AG04449 (cell line): ENCODE measurements at regions not wholly inside any gene's neighbourhood (a gene's known extent, or its start where the extent isn't known, plus 50 kb on each side); places are given as distances from the start of the nearest gene placed in this dataset.

ENCODE experiments used
- CTCF ChIA-PET: fragments of 350-600 bp; formaldehyde crosslinking; extraction: SDS; loops from one replicate; lab custom pipeline; 2021; ENCODE audit warnings: antibody characterized with exemption; lab: Yijun Ruan, JAX
- POLR2A ChIA-PET: fragments of 400-600, 350-600 bp; formaldehyde crosslinking; extraction: SDS; loops from one replicate; lab custom pipeline; 2020; ENCODE audit warnings: antibody characterized with exemption, inconsistent platforms; lab: Yijun Ruan, JAX
- DNase-seq: peaks from one replicate; pipeline ENCODE4 v3.0.0-alpha.2; 2010; ENCODE audit warnings: low read depth, low spot score
- H3K4me3 ChIP-seq: 2 replicates; pipeline ENCODE4 v1.5.1; 2011; ENCODE audit warnings: low read depth, mild to moderate bottlenecking, control low read depth, low read length
- TF ChIP-seq, protein P1 (sequence below): IDR thresholded peaks from one replicate; pipeline ENCODE4 v1.5.1; 2011; ENCODE audit warnings: mild to moderate bottlenecking, moderate library complexity, low read length, control low read depth, inconsistent platforms; ENCODE audit not compliant: insufficient read depth; ENCODE audit errors: missing control alignments

DNA sequence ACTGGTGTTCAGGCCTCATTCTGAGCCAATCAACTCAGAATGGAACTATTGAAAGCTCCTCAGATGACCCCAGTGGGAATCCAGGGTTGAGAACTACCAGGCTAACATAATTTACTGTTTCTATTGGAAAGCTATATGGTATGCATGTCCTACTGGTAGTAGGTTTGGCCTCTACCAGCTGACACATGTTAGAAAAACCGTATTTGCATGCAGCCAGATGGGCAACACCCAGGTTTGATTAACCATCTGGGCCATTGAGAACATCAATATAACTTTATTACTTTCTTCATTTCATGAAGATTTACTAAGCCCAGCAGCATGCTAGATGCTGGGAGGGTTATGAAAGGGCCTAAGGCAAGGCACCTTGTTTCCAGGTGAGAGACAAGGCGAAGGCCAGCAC, 181.4 kb upstream of the PARP11 start:
- H3K4me3 ChIP-seq = no peak overlapping the region
- ChIA-PET POLR2A (no interaction called here), CTCF (interaction anchor here (1.0 kb wide), 1 partner anchor 222 kb away, joined by 3 read pairs; no protein-coding TSS in a partner anchor)
- DNase-seq = no peak
- TF ChIP-seq, protein P1, sequence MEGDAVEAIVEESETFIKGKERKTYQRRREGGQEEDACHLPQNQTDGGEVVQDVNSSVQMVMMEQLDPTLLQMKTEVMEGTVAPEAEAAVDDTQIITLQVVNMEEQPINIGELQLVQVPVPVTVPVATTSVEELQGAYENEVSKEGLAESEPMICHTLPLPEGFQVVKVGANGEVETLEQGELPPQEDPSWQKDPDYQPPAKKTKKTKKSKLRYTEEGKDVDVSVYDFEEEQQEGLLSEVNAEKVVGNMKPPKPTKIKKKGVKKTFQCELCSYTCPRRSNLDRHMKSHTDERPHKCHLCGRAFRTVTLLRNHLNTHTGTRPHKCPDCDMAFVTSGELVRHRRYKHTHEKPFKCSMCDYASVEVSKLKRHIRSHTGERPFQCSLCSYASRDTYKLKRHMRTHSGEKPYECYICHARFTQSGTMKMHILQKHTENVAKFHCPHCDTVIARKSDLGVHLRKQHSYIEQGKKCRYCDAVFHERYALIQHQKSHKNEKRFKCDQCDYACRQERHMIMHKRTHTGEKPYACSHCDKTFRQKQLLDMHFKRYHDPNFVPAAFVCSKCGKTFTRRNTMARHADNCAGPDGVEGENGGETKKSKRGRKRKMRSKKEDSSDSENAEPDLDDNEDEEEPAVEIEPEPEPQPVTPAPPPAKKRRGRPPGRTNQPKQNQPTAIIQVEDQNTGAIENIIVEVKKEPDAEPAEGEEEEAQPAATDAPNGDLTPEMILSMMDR = no peak

- POLR2A ChIA-PET = no interaction called here
- no peak for DNase-seq
- CTCF ChIA-PET = interaction anchor here (0.9 to 1.2 kb wide), 3 partner anchors 9 to 167 kb away, joined by 3 read pairs; no protein-coding TSS in a partner anchor
- H3K4me3 ChIP-seq = no peak overlapping the region
- TF ChIP-seq, protein P1 = no peak
These were observed 179.5 kb upstream of the PARP11 start for GRCh38 chr12:4052691-4053090.

DNA sequence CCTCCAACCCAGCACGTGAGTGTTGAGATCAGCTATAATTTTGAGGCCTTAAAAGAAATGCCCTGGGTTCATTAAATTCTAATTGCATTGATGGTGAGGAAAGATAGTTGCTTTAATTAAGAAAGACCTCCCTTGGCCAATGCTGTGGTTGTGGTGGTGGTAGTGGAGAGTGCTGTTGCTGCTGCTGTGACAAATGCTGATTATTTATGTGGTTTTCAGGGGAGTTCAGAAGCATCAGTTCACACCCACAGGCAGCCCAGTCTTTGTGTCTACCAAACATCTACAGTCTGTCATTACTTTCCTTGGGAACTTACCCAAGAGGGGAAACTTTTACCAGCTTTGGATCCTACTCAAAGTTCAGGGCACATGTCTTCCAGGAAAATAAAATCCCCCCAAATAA, 178.4 kb upstream of the PARP11 start:
- ChIA-PET CTCF (no interaction called here), POLR2A (no interaction called here)
- DNase-seq = no peak
- no peak overlapping the region for H3K4me3 ChIP-seq
- TF ChIP-seq, protein P1 = no peak

GRCh38 chr12:4050340-4050739, 177.1 kb upstream of the PARP11 start:
- TF ChIP-seq, protein P1 = no peak
- no peak for DNase-seq
- ChIA-PET CTCF (interaction anchor here (1.0 to 1.5 kb wide), 2 partner anchors 12 to 226 kb away, joined by 5 to 7 read pairs; no protein-coding TSS in a partner anchor), POLR2A (no interaction called here)
- no peak overlapping the region for H3K4me3 ChIP-seq

DNA sequence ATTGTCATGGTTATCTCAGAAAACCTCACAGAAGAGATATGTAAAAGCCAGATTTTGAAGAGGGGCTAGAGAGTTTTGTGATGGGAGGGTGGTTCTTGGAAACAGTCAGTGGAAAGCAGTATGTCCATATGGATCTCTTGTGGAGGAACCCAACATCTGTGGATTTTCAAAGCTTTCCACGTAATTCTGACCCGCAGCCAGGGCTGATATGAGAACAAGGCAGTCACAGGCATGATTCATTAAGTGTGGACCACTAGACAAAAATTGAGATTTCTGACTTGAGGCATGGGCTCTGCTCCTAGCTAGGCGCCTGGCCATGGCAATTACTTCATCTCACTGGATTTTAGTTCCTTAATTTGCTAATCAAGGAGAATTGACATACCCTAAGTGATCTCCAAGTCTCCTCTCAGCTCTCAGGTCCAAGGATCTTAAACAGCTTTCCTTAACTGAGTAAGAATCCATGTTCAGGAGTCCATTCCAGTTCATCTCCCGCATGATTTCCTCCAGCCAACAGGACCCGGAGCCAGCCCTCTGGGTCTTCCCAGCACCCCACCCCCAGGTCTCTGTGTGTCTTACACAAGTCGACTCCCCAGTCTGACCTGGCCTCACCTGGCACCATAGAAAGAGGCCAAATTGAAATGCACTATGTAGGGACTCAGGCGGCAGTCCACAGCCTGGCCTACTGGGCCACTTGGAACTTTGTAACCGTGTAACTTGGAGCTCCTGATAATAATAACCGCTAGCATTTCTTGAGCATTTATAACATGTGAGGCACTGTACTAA, 176.3 kb upstream of the PARP11 start:
- TF ChIP-seq, protein P1 = no peak
- POLR2A ChIA-PET = no interaction called here
- DNase-seq = no peak
- CTCF ChIA-PET = interaction anchor here (1.0 to 1.5 kb wide), 4 partner anchors 11 to 228 kb away, joined by 3 to 7 read pairs (median 4); no protein-coding TSS in a partner anchor
- no peak overlapping the region for H3K4me3 ChIP-seq

- TF ChIP-seq, protein P1 = no peak
- DNase-seq = no peak
- no peak overlapping the region for H3K4me3 ChIP-seq
- ChIA-PET CTCF (interaction anchor here (2.3 kb wide), 1 partner anchor 10 kb away, joined by 10 read pairs; no protein-coding TSS in a partner anchor), POLR2A (no interaction called here)
These were observed 174.2 kb upstream of the PARP11 start for GRCh38 chr12:4047421-4047820.
